ENCODE measurements at regions not wholly inside any gene's neighbourhood (a gene's known extent, or its start where the extent isn't known, plus 50 kb on each side); places are given as distances from the start of the nearest gene placed in this dataset.

- no peak for DNase-seq (ENCODE audit: low read depth in 3 of 3, low spot score in 2 of 3)
Observed at GRCh38 chr10:45180946-45181875, 134.2 kb downstream of the OR13A1 start.

DNA sequence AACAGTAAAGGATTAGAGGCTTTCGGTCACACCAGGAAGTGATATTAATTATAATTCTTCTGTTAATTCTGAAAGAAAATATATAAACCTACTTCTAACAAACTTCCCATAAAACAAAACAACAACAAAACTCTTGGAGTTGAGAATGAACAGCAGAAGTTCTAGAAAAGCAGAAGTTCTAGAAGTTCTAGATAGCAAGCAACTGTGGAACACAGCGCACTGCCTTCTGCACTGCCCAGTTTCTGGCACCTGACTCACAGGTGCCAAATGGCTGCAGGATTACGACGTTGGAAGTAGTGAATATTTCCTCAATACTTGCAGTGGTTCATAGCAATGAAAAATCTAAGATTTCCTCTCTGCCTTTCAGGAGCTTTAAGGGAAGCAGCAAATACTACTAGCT is 132.2 kb downstream of the OR13A1 start:
- DNase-seq (ENCODE audit: low read depth in 3 of 3, low spot score in 2 of 3), result no peak

GRCh38 chr10:45197816-45198485 is 117.5 kb downstream of the OR13A1 start:
- no peak for DNase-seq (ENCODE audit: low read depth in 3 of 3, low spot score in 2 of 3)

- DNase-seq (ENCODE audit: low read depth in 3 of 3, low spot score in 2 of 3), result no peak
Observed at GRCh38 chr10:45198486-45199204, 116.8 kb downstream of the OR13A1 start.

DNA sequence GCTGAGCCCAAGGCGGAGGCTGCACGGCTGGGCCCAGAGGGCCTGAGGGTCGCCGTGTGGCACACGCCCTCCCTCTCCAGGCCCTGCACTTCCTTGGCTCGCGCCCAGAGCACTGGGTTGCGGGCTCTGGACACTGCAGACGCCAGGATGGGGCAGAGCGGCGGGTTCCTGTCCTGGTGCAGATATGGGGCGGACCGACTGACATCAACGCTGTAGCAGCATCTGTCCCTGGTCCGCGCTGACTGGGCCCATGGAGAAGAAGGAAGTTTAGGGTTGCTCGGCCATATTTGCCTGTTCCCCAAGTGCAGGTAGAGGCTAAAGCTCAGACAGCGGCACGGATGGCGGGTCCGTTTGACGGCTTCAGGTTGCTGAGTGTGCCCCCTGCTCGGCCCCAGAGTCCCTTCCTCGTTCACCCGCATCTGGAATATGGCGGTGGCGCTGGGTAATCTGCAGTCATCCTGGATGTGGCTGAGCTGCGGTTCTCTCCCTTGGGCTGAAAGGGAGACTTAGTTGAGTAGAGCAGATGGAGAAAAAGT is 116.1 kb downstream of the OR13A1 start:
- DNase-seq (ENCODE audit: low read depth in 3 of 3, low spot score in 2 of 3), result no peak

DNA sequence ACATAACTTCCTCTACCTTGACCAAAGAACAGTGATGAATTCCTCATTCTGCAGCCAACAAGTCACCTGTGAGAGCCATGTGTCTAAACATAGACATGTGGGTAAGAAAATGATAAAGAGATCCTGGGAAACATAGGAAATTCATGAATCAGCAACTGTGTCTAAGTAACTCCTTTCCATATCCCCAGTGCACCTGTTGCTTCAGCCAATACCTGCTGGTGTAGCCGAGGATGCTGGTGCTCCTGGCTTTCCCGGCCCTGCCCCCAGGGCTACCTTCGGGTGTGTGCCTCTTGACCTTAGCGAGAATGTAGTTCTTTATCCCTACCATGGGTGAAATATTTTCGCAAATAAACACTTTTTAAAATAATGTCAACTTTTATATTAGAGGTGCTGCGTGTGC is 114.1 kb downstream of the OR13A1 start:
- no peak for DNase-seq (ENCODE audit: low read depth in 3 of 3, low spot score in 2 of 3)

DNA sequence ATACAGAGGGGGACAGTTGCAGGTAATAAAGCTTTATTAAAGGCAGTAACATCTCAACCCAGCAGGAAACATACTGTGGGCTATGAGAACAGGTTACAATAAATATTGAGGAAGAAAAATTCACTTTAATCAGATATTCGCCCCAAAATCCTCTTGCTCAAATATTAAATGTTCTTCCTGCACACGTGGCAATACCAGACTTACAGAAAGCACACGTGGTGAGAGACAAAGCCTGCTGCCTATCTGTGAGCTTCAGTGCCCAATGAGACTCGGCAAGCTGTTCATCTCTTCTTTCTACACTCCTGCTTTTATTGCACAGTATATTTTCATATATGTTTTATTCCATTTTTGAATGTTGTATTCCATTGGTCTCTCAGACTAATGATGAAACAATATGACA is 113.2 kb downstream of the OR13A1 start:
- no peak for DNase-seq (ENCODE audit: low read depth in 3 of 3, low spot score in 2 of 3)

GRCh38 chr10:45204954-45205775 is 110.2 kb downstream of the OR13A1 start:
- no peak for DNase-seq (ENCODE audit: low read depth in 3 of 3, low spot score in 2 of 3)

DNA sequence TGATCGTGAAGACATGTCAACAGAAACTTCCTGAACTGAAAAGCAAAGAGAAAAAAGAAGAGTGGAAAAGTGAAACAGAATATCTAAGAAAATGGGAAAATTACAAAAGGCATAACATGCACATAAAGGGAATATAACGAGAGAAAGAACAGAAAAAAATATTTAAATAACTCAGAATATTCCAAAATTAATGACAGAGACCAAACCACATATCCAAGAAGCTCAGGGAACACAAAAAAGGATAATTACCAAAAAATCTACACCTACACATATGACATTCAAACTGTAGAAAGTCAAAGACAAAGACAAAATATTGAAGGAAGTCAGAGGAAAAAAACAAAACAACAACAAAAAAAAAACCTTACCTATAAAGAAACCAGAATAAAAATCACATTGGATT is 105.5 kb downstream of the OR13A1 start:
- DNase-seq (ENCODE audit: low read depth in 3 of 3, low spot score in 2 of 3), result no peak

DNA sequence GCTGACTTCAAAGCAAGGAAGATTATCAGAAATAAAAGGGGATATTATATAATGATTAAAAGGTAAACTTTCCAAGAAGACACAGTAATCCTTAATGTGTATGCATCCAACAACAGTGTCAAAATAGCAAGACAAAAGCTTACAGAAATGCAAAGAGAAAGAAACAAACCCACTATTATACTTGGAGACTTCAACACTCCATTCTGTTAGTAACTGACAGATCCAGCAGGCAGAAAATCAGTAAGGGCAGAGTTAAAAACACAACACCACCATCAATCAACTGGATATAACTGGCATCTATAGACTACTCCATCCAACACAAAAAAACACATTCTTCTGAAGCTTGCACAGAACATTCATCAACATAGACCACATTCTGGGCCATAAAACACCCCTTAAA is 103.8 kb downstream of the OR13A1 start:
- DNase-seq (ENCODE audit: low read depth in 3 of 3, low spot score in 2 of 3), result no peak

- no peak for DNase-seq (ENCODE audit: low read depth in 3 of 3, low spot score in 2 of 3)
Observed at GRCh38 chr10:45219416-45219815, 96.0 kb downstream of the OR13A1 start.

GRCh38 chr10:45220931-45221330 is 94.5 kb downstream of the OR13A1 start:
- DNase-seq (ENCODE audit: low read depth in 3 of 3, low spot score in 2 of 3), result no peak

DNA sequence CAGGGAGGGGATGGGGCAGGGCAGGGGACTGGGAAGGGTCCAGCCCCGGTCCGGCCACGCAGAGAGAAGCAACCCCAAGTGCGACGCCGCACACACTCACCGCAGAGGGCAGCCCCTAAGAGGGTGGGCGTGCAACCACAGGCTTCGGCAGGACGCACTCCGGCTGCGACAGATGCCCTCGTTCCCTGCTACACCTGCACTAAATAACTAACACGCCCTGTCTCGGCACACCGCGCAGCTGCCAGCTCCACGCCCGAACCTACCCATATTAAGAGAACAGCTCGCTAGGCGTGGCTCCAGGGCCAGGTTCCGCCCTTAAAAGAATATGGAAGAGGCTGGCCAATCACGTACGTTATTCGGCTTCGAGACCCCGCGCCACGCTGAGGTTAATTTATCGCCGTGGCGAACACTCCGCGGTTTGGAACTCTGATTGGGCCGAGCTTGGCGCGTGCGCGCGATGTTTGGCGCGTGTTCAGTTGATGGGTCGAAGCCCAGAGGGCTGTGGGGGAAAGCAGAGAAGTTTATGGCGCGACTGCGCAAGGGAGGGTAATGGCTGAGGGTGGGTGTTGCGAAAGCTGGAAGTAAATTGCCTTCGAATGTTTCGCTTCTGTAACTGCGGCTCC is 91.1 kb downstream of the OR13A1 start:
- DNase-seq (ENCODE audit: low read depth in 3 of 3, low spot score in 2 of 3), result no peak

DNA sequence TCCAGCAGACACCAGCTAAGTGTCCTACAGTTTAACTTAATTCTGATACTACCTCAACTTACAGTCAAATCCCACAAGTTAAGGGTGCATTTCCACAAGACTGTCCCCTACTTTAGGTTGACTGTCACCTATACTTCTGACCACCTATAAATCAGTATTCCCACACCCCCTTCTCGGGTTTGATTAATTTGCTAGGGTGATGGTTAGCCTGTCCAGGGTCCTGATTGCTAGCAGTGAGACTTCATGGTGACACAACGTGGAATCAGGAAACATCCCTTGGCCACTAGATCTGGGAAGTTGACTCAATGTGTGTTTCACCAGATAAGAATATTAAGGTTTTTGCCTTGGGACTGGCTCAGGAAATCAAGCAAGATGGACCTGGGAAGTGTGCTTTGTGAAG is 88.4 kb downstream of the OR13A1 start:
- no peak for DNase-seq (ENCODE audit: low read depth in 3 of 3, low spot score in 2 of 3)

- no peak for DNase-seq (ENCODE audit: low read depth in 3 of 3, low spot score in 2 of 3)
Observed at GRCh38 chr10:45227456-45227855, 88.0 kb downstream of the OR13A1 start.

DNA sequence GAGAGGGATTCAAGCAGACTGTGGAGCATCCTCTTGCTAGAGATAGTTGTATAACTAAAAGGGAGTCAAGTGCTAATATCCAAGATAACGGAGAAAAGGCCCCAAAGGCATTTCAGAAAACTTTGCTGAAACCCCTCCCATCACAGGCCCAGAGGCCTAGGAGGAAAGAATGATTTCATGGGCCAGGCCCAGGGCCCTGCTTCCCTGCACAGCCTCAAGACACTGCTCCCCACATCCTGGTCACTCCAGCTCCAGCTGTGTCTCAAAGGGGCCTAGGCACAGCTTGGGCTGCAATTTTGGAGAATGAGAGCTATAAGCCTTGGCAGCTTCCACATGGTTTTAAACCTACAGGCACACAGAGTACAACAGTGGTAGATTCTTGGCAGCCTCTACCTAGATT is 85.6 kb downstream of the OR13A1 start:
- DNase-seq (ENCODE audit: low read depth in 3 of 3, low spot score in 2 of 3), result no peak

- DNase-seq (ENCODE audit: low read depth in 3 of 3, low spot score in 2 of 3), result peak; percentile 45 to 72 (median 69)
Observed at GRCh38 chr10:45235260-45235769, 80.1 kb downstream of the OR13A1 start.

- no peak for DNase-seq (ENCODE audit: low read depth in 3 of 3, low spot score in 2 of 3)
Observed at GRCh38 chr10:45235798-45236220, 79.6 kb downstream of the OR13A1 start.

DNA sequence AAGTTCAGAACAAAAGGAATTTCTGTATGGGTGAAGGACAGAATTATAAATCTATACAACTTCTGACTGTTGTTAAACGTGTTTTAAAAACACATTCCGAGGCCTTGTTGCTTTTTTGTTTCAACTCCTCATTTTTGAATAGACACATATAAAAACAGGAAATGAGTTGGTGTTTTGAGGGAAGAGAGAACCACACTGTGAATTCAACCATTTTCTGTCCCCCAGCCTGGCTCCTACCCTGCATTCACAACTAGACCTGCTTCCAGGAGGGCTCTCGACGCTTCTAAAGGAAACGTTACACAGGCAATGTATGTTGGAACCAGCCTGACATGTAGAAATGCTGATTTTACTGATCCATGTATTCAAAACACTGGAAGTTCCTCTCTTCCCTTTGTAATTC is 76.5 kb downstream of the OR13A1 start:
- DNase-seq (ENCODE audit: low read depth in 3 of 3, low spot score in 2 of 3), result no peak

GRCh38 chr10:45239642-45240041 is 75.8 kb downstream of the OR13A1 start:
- DNase-seq (ENCODE audit: low read depth in 3 of 3, low spot score in 2 of 3), result no peak

All from right renal cortex interstitium (tissue), 3 donors.